Panc1 (cell line): ENCODE measurements at regions not wholly inside any gene's neighbourhood (a gene's known extent, or its start where the extent isn't known, plus 50 kb on each side); places are given as distances from the start of the nearest gene placed in this dataset.

ENCODE experiments used
- ATAC-seq: fragments of 200-7000 bp; cut with Tn5 transposase; 2 replicates; pipeline ENCODE4 v1.9.1; 2020; ENCODE audit warnings: mild to moderate bottlenecking, moderate library complexity
- BruUV-seq: library from RNA; stranded (reverse); fragments of 400-500 nt; replicated peaks from 2 replicates; lab custom pipeline; 2021; lab: Mats Ljungman, UMichigan
- CTCF ChIA-PET: fragments of 300-600 bp; sonication (Branson Sonifier 250); formaldehyde crosslinking; loops from one replicate; lab custom pipeline; 2022; ENCODE audit warnings: antibody characterized with exemption; lab: Charles Lee
- POLR2A ChIA-PET: fragments of 300-600 bp; sonication (Branson Sonifier 250); formaldehyde crosslinking; loops from one replicate; lab custom pipeline; 2022; ENCODE audit warnings: antibody characterized with exemption; lab: Charles Lee
- DNase-seq: peaks from one replicate; pipeline ENCODE4 v3.0.0-alpha.2; 2010; ENCODE audit warnings: low read depth, low spot score
- H3K27ac ChIP-seq: 2 replicates; pipeline ENCODE4 v1.5.1; 2011; ENCODE audit warnings: mild to moderate bottlenecking, low read length, inconsistent platforms
- H3K27me3 ChIP-seq: fragments of 200-500 bp; sonication (Bioruptor generic); 2 replicates; pipeline ENCODE4 v1.6.0; 2014; ENCODE audit warnings: low read length, inconsistent platforms; ENCODE audit not compliant: control insufficient read depth, insufficient read depth
- H3K36me3 ChIP-seq: fragments of 200-500 bp; sonication (Bioruptor generic); 2 replicates; pipeline ENCODE4 v1.5.1; 2014; ENCODE audit warnings: inconsistent platforms, mild to moderate bottlenecking, low read length, moderate library complexity; ENCODE audit not compliant: control insufficient read depth, insufficient read depth
- H3K4me1 ChIP-seq: 2 replicates; pipeline ENCODE4 v1.5.1; 2011; ENCODE audit warnings: inconsistent platforms, mild to moderate bottlenecking, low read length, moderate library complexity; ENCODE audit not compliant: control insufficient read depth, insufficient read depth
- H3K4me3 ChIP-seq, 2 experiments: 2 replicates each; pipeline ENCODE4 v1.5.1; 2011 to 2012; ENCODE audit warnings: low read depth in 2 of 2, low read length in 2 of 2, mild to moderate bottlenecking in 2 of 2, inconsistent platforms in 1 of 2, moderate library complexity in 1 of 2
- H3K9me3 ChIP-seq: fragments of 200-500 bp; sonication (Bioruptor generic); 2 replicates; pipeline ENCODE4 v1.5.1; 2014; ENCODE audit warnings: low read depth, mild to moderate bottlenecking, inconsistent platforms, low read length, moderate library complexity; ENCODE audit not compliant: control insufficient read depth, insufficient read depth
- POLR2AphosphoS5 ChIP-seq: IDR thresholded peaks from 2 replicates; pipeline ENCODE4 v1.6.1; 2012; ENCODE audit warnings: mild to moderate bottlenecking, low read depth, low read length, moderate library complexity
- SIN3A ChIP-seq: IDR thresholded peaks from 2 replicates; pipeline ENCODE4 v1.6.1; 2012; ENCODE audit warnings: low read depth, mild to moderate bottlenecking, low read length, moderate library complexity, borderline replicate concordance; ENCODE audit not compliant: insufficient read depth
- TCF7L2 ChIP-seq: IDR thresholded peaks from 2 replicates; pipeline ENCODE4 v1.6.1; 2011; ENCODE audit warnings: mild to moderate bottlenecking, low read depth, low read length, inconsistent platforms
- in situ Hi-C: cut with HindIII; loops from 2 replicates; pipeline ENCODE4 v1.10.0; 2016; ENCODE audit warnings: low sequenced_read_pairs, low pct_unique_long_range_greater_than_20kb
- intact Hi-C: fragments of 100-400 bp; cut with micrococcal nuclease; formaldehyde crosslinking; loops from one replicate; pipeline ENCODE4 v1.10.0; 2022; ENCODE audit not compliant: unreplicated experiment
- TF ChIP-seq, protein P1 (sequence below), 2 experiments: IDR thresholded peaks; 2 replicates each; pipeline ENCODE4 v1.6.1; 2011 to 2012; ENCODE audit warnings: low read depth in 2 of 2, control low read depth in 1 of 2, low read length in 1 of 2, mild to moderate bottlenecking in 1 of 2, moderate library complexity in 1 of 2; ENCODE audit not compliant: insufficient read depth in 1 of 2
- TF ChIP-seq, protein P2 (sequence below): fragments of 450-650 bp; IDR thresholded peaks from 2 replicates; pipeline ENCODE4 v1.5.1; 2017; ENCODE audit warnings: mild to moderate bottlenecking

DNA sequence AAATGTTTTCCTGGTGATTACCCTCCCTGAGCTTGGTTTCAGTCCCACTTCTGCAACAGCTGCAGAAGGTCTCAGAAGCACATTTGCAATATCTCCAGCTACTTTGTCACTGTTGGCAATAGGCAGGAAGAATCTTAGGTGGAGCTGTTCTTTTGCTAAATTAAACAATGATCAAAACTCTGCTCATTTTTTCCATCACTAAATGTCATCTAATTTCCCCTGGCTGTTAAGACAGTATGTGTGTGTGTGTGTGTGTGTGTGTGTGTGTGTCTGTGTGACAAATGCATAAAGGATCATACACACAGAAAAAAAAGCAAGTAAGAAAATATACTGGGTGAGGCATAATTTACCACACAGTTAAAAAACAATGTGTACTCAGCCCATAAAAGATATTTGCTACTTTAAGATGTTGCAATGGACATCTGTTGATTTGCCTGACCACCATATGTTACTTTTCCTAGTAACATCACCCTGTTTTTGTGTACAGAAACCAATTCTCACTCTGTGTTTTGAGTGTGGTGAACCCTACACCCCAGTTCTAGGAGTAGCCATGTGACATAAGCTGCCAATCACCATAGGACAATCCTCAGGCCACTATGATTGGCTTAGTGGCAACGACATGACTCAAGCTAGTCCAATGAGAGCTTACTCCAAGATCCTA is 572.6 kb upstream of the CLINT1 start:
- ATAC-seq: no peak
- in situ Hi-C loops (no loop called here), intact Hi-C loops (no loop called here)
- Histone ChIP-seq H3K4me1 (no peaks in the 10 kb centered on the region), H3K27me3 (no peaks in the 10 kb centered on the region), H3K4me3 (no peak overlapping the region), H3K36me3 (no peaks in the 10 kb centered on the region), H3K27ac (no peak overlapping the region), H3K9me3 (no peaks in the 10 kb centered on the region)
- CTCF ChIA-PET: no interaction called here
- no TSS peak for BruUV-seq
- no peak for DNase-seq
- TF ChIP-seq TCF7L2 (no peak), POLR2AphosphoS5 (no peak), SIN3A (no peak)
- TF ChIP-seq, protein P1, sequence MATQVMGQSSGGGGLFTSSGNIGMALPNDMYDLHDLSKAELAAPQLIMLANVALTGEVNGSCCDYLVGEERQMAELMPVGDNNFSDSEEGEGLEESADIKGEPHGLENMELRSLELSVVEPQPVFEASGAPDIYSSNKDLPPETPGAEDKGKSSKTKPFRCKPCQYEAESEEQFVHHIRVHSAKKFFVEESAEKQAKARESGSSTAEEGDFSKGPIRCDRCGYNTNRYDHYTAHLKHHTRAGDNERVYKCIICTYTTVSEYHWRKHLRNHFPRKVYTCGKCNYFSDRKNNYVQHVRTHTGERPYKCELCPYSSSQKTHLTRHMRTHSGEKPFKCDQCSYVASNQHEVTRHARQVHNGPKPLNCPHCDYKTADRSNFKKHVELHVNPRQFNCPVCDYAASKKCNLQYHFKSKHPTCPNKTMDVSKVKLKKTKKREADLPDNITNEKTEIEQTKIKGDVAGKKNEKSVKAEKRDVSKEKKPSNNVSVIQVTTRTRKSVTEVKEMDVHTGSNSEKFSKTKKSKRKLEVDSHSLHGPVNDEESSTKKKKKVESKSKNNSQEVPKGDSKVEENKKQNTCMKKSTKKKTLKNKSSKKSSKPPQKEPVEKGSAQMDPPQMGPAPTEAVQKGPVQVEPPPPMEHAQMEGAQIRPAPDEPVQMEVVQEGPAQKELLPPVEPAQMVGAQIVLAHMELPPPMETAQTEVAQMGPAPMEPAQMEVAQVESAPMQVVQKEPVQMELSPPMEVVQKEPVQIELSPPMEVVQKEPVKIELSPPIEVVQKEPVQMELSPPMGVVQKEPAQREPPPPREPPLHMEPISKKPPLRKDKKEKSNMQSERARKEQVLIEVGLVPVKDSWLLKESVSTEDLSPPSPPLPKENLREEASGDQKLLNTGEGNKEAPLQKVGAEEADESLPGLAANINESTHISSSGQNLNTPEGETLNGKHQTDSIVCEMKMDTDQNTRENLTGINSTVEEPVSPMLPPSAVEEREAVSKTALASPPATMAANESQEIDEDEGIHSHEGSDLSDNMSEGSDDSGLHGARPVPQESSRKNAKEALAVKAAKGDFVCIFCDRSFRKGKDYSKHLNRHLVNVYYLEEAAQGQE (IDR thresholded peaks at IDR 0.05; ENCODE audit: insufficient read depth in 1 of 2, low read depth in 2 of 2, low read length in 1 of 2): no peak
- TF ChIP-seq, protein P2, sequence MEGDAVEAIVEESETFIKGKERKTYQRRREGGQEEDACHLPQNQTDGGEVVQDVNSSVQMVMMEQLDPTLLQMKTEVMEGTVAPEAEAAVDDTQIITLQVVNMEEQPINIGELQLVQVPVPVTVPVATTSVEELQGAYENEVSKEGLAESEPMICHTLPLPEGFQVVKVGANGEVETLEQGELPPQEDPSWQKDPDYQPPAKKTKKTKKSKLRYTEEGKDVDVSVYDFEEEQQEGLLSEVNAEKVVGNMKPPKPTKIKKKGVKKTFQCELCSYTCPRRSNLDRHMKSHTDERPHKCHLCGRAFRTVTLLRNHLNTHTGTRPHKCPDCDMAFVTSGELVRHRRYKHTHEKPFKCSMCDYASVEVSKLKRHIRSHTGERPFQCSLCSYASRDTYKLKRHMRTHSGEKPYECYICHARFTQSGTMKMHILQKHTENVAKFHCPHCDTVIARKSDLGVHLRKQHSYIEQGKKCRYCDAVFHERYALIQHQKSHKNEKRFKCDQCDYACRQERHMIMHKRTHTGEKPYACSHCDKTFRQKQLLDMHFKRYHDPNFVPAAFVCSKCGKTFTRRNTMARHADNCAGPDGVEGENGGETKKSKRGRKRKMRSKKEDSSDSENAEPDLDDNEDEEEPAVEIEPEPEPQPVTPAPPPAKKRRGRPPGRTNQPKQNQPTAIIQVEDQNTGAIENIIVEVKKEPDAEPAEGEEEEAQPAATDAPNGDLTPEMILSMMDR: no peak
- POLR2A ChIA-PET: no interaction called here

DNA sequence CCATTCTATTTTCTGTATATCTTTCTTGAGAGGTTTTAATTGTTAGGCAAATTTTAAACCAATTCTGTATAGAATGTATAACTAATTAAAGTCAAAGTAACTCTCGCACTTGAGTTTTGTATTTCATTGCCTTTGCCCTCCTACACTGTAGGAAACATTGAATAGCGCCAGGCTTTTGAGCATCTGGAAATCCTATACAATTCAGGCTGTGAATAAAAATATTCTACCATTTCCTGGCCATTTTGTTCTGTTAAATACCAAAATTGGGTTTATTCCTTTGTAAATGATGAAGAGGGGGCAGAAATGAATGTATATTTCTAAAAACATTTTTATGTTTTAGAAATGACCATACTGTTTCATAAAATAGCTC is 571.8 kb upstream of the CLINT1 start:
- no peaks in the 10 kb centered on the region for H3K36me3 ChIP-seq
- no peak overlapping the region for H3K27ac ChIP-seq
- no peaks in the 10 kb centered on the region for H3K27me3 ChIP-seq
- ChIA-PET POLR2A (no interaction called here), CTCF (no interaction called here)
- no peaks in the 10 kb centered on the region for H3K4me1 ChIP-seq
- no peaks in the 10 kb centered on the region for H3K9me3 ChIP-seq
- no peak overlapping the region for H3K4me3 ChIP-seq
- in situ Hi-C loops: no loop called here
- BruUV-seq: no TSS peak
- TF ChIP-seq POLR2AphosphoS5 (no peak), SIN3A (no peak), TCF7L2 (no peak)
- TF ChIP-seq, protein P1 (IDR thresholded peaks at IDR 0.05; ENCODE audit: insufficient read depth in 1 of 2, low read depth in 2 of 2, low read length in 1 of 2): no peak
- TF ChIP-seq, protein P2: no peak
- DNase-seq (no peak), ATAC-seq (no peak)
- intact Hi-C loops: no loop called here
